Endothelial cell (in vitro differentiated cells): ENCODE measurements at regions not wholly inside any gene's neighbourhood (a gene's known extent, or its start where the extent isn't known, plus 50 kb on each side); places are given as distances from the start of the nearest gene placed in this dataset.

Experiments
- DNase-seq: peaks from one replicate; pipeline ENCODE4 v3.0.0; 2021; ENCODE audit warnings: low spot score
- H3K27ac Mint-ChIP-seq: one replicate; pipeline ENCODE4 v1.8.0; 2021; ENCODE audit warnings: mixed read lengths, inconsistent platforms; ENCODE audit not compliant: unreplicated experiment
- H3K27me3 Mint-ChIP-seq: one replicate; pipeline ENCODE4 v1.8.0; 2021; ENCODE audit warnings: mild to moderate bottlenecking, moderate library complexity, mixed read lengths, inconsistent platforms; ENCODE audit not compliant: unreplicated experiment
- H3K36me3 Mint-ChIP-seq: one replicate; pipeline ENCODE4 v1.8.0; 2021; ENCODE audit warnings: mild to moderate bottlenecking, low read depth, mixed read lengths, inconsistent platforms; ENCODE audit not compliant: unreplicated experiment
- H3K4me1 Mint-ChIP-seq: one replicate; pipeline ENCODE4 v1.8.0; 2021; ENCODE audit warnings: mild to moderate bottlenecking, mixed read lengths, inconsistent platforms; ENCODE audit not compliant: unreplicated experiment
- H3K4me3 Mint-ChIP-seq: one replicate; pipeline ENCODE4 v1.8.0; 2021; ENCODE audit warnings: mild to moderate bottlenecking, mixed read lengths, inconsistent platforms; ENCODE audit not compliant: unreplicated experiment
- H3K9me3 Mint-ChIP-seq: one replicate; pipeline ENCODE4 v1.8.0; 2021; ENCODE audit warnings: mixed read lengths, inconsistent platforms; ENCODE audit not compliant: unreplicated experiment
- TF ChIP-seq, protein P1 (sequence below): fragments of 200-600 bp; sonication (generic); IDR thresholded peaks from one replicate; pipeline ENCODE4 v1.5.0; 2021; ENCODE audit warnings: antibody characterized with exemption; ENCODE audit not compliant: unreplicated experiment

DNA sequence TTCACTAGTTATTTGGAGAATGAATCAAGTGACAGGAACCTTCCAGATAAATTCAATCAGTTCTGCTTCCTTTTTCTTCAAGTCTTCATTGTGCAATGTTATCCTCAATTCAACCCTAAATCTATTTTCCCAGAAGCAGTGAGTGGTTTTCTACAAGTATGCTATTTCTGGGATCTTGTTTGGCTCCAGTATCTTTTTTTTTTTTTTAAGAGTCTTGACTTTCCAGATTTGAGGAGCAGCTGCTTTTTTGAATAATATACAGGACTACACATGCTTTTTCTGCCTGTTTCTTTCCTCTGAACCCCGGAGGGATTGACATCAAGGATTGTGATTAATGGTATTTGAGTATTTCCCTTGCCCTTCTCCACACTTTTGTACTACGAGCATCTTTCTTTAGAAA is 339.2 kb upstream of the JAG1 start:
- Mint-ChIP-seq H3K4me1 (no peaks in the 10 kb centered on the region), H3K27ac (no peak overlapping the region), H3K36me3 (no peaks in the 10 kb centered on the region), H3K4me3 (no peak overlapping the region), H3K27me3 (no peaks in the 10 kb centered on the region), H3K9me3 (no peaks in the 10 kb centered on the region)
- TF ChIP-seq, protein P1, sequence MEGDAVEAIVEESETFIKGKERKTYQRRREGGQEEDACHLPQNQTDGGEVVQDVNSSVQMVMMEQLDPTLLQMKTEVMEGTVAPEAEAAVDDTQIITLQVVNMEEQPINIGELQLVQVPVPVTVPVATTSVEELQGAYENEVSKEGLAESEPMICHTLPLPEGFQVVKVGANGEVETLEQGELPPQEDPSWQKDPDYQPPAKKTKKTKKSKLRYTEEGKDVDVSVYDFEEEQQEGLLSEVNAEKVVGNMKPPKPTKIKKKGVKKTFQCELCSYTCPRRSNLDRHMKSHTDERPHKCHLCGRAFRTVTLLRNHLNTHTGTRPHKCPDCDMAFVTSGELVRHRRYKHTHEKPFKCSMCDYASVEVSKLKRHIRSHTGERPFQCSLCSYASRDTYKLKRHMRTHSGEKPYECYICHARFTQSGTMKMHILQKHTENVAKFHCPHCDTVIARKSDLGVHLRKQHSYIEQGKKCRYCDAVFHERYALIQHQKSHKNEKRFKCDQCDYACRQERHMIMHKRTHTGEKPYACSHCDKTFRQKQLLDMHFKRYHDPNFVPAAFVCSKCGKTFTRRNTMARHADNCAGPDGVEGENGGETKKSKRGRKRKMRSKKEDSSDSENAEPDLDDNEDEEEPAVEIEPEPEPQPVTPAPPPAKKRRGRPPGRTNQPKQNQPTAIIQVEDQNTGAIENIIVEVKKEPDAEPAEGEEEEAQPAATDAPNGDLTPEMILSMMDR = no peak
- no peak for DNase-seq

DNA sequence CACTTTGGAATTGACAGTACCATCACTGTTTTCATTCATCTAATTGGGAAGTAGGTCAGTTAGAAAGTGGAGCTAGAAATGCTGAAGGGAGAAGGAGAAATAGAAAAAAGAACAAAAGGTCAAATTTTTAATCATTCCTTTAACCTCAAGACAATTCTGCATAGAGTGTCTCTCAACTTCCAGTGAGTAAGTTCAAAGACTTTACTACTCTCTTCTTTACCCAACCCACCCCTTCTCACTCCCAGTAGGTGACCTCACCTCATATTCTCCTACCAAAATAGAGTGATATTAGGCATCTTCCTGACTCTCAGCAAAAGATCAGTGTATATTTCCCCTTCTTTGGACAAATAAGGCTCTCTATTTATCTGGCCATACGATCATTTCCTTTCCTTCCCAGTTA is 340.0 kb upstream of the JAG1 start:
- Mint-ChIP-seq H3K4me1 (no peaks in the 10 kb centered on the region), H3K27me3 (no peaks in the 10 kb centered on the region), H3K4me3 (no peak overlapping the region)

DNA sequence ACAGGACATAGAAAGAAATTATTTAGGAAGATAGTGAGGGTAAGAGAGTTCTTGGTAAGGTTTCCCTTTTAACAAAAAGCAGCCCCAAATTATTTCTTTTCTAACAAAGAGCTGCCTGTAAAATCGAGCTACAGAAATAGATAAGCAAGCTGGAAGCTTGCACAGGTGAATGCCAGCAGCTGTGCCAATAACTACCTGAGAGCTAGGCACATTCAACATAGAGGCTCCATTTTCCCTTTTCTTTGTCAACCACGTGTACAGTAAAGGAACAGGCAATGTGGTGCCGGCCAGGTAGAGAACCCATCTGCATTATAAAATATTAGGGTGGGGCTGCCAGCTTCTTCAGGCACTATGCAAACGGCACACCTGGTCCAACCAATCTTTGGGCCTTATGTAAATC is 341.6 kb upstream of the JAG1 start:
- no peaks in the 10 kb centered on the region for H3K36me3 Mint-ChIP-seq
- TF ChIP-seq, protein P1 = no peak
- no peak overlapping the region for H3K27ac Mint-ChIP-seq
- no peak for DNase-seq
- H3K4me1 Mint-ChIP-seq = no peaks in the 10 kb centered on the region
- H3K27me3 Mint-ChIP-seq = no peaks in the 10 kb centered on the region
- no peaks in the 10 kb centered on the region for H3K9me3 Mint-ChIP-seq
- H3K4me3 Mint-ChIP-seq = no peak overlapping the region

More for the DNA sequence above, 340.0 kb upstream of the JAG1 start:
- Mint-ChIP-seq H3K9me3 (no peaks in the 10 kb centered on the region), H3K27ac (no peak overlapping the region), H3K36me3 (no peaks in the 10 kb centered on the region)
- TF ChIP-seq, protein P1 = no peak
- DNase-seq = no peak

DNA sequence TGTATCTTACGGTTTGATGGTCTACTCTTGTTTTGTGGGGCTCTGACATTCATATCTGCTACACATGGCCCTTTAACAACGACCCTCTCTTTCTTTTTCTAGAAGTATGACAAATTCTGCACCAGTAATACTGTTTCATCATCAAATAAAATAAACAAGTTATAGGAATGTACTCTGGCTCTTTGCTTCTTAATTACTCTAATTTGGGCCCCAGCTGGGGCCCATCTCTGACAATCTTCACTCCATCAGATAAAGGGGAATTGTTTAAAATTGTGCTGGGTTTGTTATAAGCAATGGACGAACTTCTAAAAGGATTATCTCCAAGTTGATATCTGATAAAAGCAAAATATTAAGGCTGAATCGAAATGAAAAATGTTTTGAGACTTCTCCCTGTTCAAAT is 343.6 kb upstream of the JAG1 start:
- H3K4me3 Mint-ChIP-seq = no peak overlapping the region
- H3K9me3 Mint-ChIP-seq = no peaks in the 10 kb centered on the region
- TF ChIP-seq, protein P1 = no peak
- no peaks in the 10 kb centered on the region for H3K36me3 Mint-ChIP-seq
- no peak for DNase-seq
- H3K27ac Mint-ChIP-seq = no peak overlapping the region
- no peaks in the 10 kb centered on the region for H3K4me1 Mint-ChIP-seq
- no peaks in the 10 kb centered on the region for H3K27me3 Mint-ChIP-seq

DNA sequence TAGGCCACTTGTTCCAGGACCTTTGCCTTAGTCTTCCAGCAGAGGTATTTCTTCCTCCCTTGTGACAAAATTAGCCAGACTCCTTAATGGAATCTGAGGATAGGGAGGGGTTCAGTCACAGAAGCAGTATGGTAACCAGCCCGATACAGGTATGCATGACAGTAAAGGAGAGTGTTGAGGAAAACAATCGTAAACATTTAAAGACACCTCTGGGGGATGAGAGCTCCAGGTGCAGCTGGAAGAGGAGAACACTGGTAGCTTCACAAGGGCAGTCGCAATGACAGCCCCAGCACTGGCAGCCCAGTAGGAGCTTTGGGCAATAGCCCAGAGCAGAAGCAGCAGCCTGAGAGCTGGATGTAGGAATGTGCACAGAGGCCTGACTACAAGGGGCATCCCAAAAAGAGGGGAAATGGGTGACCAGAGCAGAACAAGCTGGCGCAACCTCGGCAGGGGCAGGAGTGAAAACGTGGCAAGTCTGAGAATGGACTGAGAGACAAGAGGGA is 344.9 kb upstream of the JAG1 start:
- H3K36me3 Mint-ChIP-seq = no peaks in the 10 kb centered on the region
- H3K27me3 Mint-ChIP-seq = no peaks in the 10 kb centered on the region
- no peak overlapping the region for H3K4me3 Mint-ChIP-seq
- H3K4me1 Mint-ChIP-seq = no peaks in the 10 kb centered on the region
- no peaks in the 10 kb centered on the region for H3K9me3 Mint-ChIP-seq
- DNase-seq = no peak
- TF ChIP-seq, protein P1 = no peak
- no peak overlapping the region for H3K27ac Mint-ChIP-seq
